ENCODE measurements at regions not wholly inside any gene's neighbourhood (a gene's known extent, or its start where the extent isn't known, plus 50 kb on each side); places are given as distances from the start of the nearest gene placed in this dataset.

DNA sequence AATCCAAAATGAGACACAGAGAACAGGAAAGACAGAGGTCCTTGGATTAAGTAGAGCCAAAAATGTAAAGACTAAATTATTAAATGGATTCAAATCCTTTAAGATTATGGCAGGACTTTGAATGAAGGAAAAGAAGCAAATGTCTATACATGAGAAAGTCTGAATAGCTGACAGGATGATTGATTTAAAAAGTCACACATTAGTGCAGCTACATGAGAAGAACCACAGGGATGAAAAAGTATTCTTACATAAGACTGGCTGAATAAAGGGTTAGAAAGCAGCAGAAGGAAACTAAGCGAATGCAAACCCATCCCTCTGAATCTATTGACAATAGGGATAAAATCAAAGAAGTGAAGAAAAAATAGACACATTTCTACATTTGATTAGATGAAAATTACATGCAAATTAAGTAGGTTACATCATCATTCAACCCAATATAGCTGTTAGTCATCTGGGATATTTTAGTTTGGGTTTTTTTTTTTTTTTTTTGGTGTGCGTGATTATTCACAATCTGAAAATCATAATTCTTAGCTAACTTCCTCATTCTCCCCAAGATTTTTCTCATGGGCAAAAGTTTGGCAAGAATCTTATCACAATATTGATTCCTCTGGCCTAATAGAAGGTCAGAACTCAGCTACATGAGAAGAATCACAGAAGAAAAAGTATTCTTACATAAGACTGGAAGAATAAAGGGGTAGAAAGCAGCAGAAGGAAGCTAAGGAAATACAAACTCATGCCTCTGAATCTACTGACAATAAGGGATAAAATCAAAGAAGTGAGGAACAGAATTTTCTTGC is 845.4 kb downstream of the HACE1 start:
- H3K4me3 Mint-ChIP-seq = no peak overlapping the region
- no peaks in the 10 kb centered on the region for H3K9me3 Mint-ChIP-seq
- no peak overlapping the region for H3K27ac Mint-ChIP-seq
- H3K36me3 Mint-ChIP-seq = no peaks in the 10 kb centered on the region
- TF ChIP-seq CTCF (conservative IDR thresholded peaks at IDR 0.05) = no peak
- H3K4me1 Mint-ChIP-seq (ENCODE audit: unreplicated experiment) = peaks cover 6% of the 10 kb centered on the region
- peaks cover 4% of the 10 kb centered on the region for H3K27me3 Mint-ChIP-seq
- DNase-seq (ENCODE audit: extremely low spot score, unreplicated experiment) = no peak

- Mint-ChIP-seq H3K4me3 (no peak overlapping the region), H3K4me1 (ENCODE audit: unreplicated experiment) (no peaks in the 10 kb centered on the region), H3K27me3 (peaks cover 4% of the 10 kb centered on the region), H3K9me3 (no peaks in the 10 kb centered on the region), H3K36me3 (no peaks in the 10 kb centered on the region), H3K27ac (no peak overlapping the region)
- TF ChIP-seq CTCF (conservative IDR thresholded peaks at IDR 0.05) = no peak
- no peak for DNase-seq (ENCODE audit: extremely low spot score, unreplicated experiment)
Measured at GRCh38 chr6:104013312-104013971, 846.3 kb downstream of the HACE1 start.

DNA sequence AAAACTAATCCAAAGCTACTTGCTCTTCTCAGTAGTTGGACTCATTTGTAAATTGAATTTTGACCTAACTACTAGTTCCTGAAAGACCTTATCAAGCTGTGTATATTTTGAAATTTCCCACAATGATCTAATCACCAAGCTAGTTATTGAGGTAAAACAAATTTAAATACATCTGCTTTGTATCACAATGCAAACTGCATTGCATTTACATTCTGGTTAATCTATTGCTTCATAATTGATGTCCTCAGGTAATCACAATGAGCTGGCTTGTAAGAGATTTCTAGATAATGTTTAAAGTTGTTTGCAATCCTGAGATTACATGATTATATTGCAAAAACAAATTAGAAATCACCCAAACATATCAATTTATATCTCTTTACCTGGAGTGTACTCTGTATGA is 848.8 kb downstream of the HACE1 start:
- no peaks in the 10 kb centered on the region for H3K36me3 Mint-ChIP-seq
- H3K27me3 Mint-ChIP-seq = peaks cover 2% of the 10 kb centered on the region
- no peak for TF ChIP-seq CTCF (conservative IDR thresholded peaks at IDR 0.05)
- no peak overlapping the region for H3K27ac Mint-ChIP-seq
- H3K9me3 Mint-ChIP-seq = no peaks in the 10 kb centered on the region
- no peak for DNase-seq (ENCODE audit: extremely low spot score, unreplicated experiment)
- H3K4me1 Mint-ChIP-seq (ENCODE audit: unreplicated experiment) = no peaks in the 10 kb centered on the region
- no peak overlapping the region for H3K4me3 Mint-ChIP-seq

- no peak overlapping the region for H3K27ac Mint-ChIP-seq
Measured at GRCh38 chr6:104003803-104004516, 855.8 kb downstream of the HACE1 start.

DNA sequence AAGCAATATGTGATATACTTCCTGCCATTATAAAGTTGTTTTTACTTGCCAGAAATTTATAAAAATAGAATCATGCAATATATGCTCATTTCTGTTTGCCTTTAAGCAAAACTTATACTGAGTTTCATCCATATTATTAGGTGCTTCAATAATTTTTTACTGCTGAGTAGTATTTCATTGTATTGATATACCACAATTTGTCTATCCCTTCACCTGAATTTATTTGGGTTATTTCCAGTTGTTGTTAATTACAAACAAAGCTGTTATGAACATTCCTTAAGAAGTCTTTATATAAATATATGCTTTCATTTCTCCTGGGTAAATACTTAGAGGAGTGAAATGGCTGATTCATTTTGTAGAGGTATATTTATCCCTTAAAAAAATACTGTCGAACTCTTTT is 864.1 kb downstream of the HACE1 start:
- H3K27me3 Mint-ChIP-seq = no peaks in the 10 kb centered on the region
- TF ChIP-seq CTCF (conservative IDR thresholded peaks at IDR 0.05) = no peak
- no peak overlapping the region for H3K4me3 Mint-ChIP-seq
- H3K4me1 Mint-ChIP-seq (ENCODE audit: unreplicated experiment) = no peaks in the 10 kb centered on the region
- H3K36me3 Mint-ChIP-seq = no peaks in the 10 kb centered on the region
- no peak for DNase-seq (ENCODE audit: extremely low spot score, unreplicated experiment)
- no peak overlapping the region for H3K27ac Mint-ChIP-seq
- H3K9me3 Mint-ChIP-seq = no peaks in the 10 kb centered on the region

More at GRCh38 chr6:104003803-104004516, 855.8 kb downstream of the HACE1 start:
- Mint-ChIP-seq H3K27me3 (no peaks in the 10 kb centered on the region), H3K4me1 (ENCODE audit: unreplicated experiment) (no peaks in the 10 kb centered on the region), H3K36me3 (no peaks in the 10 kb centered on the region), H3K9me3 (no peaks in the 10 kb centered on the region), H3K4me3 (no peak overlapping the region)
- no peak for DNase-seq (ENCODE audit: extremely low spot score, unreplicated experiment)
- TF ChIP-seq CTCF (conservative IDR thresholded peaks at IDR 0.05) = peak; percentile 48

All from type B pancreatic cell (in vitro differentiated cells).